ENCODE measurements at regions not wholly inside any gene's neighbourhood (a gene's known extent, or its start where the extent isn't known, plus 50 kb on each side); places are given as distances from the start of the nearest gene placed in this dataset.

- no peak for FAIRE-seq
Measured at GRCh38 chr1:90650401-90650800, 66.7 kb downstream of the BARHL2 start.

GRCh38 chr1:90640325-90640724 lies 76.8 kb downstream of the BARHL2 start:
- FAIRE-seq: no peak

DNA sequence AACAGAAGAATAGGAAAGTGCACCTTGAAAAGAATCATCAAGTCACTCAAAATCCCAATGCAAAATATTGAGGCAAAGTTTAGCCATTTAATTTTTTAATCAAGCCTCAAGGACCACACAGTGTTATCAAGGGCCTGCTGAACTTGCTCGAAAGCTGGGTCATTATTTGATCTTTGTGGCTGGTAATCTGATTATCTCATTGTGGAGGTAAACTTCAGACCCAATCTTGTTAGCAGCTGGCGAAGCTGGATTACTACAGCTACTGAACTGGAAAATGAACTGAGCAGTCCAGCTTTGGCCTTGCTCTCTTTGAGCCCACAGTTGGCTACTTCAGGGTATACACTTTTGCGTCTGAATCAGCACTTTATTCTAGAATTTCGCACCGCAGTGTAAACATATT lies 94.4 kb downstream of the BARHL2 start:
- FAIRE-seq: no peak

- FAIRE-seq: no peak
Measured at GRCh38 chr1:90621986-90622385, 95.1 kb downstream of the BARHL2 start.

DNA sequence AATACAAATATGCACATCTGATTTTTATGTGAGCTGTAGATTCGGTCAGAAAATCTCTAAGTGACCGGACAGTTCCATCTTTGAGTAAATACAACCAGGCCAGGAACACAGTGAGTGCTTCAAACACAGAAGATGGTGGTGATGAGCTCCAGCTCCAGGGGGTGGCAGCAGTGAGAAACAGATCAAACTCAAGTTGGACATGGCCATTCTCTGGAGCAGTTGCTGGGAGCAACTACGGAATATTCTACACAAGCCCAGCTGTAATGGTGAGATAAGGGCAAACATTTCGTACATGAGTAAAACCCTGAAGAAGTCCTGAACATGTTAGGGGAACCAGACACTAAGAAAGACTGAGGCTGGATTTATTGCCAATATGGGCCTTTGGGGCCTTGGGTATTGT lies 100.7 kb downstream of the BARHL2 start:
- peak; percentile 71 for FAIRE-seq

- no peak for FAIRE-seq
Measured at GRCh38 chr1:90614872-90615271, 102.2 kb downstream of the BARHL2 start.

- no peak for FAIRE-seq
Measured at GRCh38 chr1:90613371-90613770, 103.7 kb downstream of the BARHL2 start.

- no peak for FAIRE-seq
Measured at GRCh38 chr1:90612033-90612432, 105.1 kb downstream of the BARHL2 start.

GRCh38 chr1:90607736-90608135 lies 109.4 kb downstream of the BARHL2 start:
- no peak for FAIRE-seq

DNA sequence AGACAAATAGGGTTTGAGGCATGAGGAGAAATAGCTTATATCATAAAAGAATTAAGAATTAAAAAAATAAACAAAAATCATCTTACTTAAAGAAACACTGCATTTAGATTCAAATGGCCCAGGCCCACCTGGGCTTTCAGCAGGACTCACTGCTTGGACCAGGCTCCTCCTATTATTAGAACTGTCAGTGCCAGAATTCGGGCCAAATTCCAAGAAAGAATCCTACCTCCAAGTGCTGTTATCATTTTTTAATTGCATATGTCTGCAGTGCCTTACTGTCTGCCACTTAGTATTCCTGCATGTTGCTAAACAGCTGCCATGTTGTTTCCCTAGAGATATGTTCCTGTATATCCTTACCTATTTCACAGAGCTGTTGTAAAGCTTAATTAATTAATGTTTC lies 112.0 kb downstream of the BARHL2 start:
- no peak for FAIRE-seq

DNA sequence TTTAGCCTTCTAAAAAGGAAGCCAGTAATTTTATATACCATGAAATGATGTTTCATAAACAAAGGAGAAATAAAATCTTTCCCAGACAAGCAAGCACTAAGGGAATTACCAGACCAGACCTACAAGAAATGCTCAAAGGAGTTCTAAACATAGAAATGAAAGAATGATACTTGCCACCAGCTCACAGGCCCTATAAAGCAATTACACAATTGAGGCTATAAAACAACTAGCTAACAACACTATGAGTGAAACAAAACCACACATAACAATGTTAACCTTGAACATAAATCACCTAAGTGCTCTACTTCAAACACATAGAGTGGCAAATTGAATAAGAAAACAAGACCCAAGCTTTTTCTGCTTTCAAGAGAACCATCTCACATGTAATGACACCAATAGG lies 123.8 kb downstream of the BARHL2 start:
- no peak for FAIRE-seq

DNA sequence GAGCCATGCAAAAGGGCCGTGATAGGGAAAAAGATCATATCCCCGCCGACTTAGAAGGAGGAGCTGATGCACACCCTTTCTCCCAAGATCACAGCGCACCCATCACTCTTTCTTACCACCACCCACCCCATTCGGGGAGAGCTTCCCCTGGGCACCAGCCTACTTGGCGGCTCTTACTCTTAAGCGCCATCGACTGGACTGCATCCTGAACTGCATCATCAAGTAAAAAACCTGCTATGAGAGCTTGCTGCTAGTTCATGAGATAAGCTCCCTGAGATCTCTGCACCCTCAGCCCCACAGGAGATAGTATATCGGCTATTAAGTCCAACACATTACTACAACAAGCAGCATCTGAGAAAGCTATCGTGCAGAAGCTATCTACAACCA lies 125.1 kb downstream of the BARHL2 start:
- FAIRE-seq: no peak

DNA sequence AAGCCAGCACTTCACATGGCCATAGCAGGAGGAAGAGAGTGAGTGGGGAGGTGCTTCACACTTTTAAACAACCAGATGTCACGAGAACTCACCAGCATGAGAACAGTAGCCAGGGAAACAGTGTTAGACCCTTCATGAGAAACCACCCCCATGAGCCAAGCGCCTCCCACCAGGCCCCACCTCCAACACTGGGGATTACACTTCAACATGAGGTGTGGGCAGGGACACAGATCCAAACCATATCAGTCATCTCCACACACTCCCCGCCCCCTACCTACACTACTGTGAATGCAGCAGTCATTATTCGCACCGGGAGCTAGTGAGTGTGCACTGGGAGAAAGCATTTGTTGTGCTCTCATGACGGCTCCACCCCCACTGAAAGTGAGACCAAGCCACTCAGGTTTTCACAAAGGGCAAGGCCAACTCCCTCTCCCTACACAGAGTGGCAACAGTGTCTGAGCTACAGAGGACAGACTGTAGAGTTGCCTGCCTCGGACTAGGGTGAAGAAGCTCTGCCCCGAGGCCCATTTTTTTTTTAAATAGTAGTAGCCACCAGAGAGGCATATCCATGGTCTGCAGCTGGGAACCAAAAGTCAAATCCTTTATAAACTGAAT lies 125.6 kb downstream of the BARHL2 start:
- FAIRE-seq: no peak

GRCh38 chr1:90580176-90580575 lies 136.9 kb downstream of the BARHL2 start:
- no peak for FAIRE-seq

GRCh38 chr1:90579212-90579802 lies 137.8 kb downstream of the BARHL2 start:
- FAIRE-seq: peak; percentile 31

GRCh38 chr1:90574692-90575370 lies 142.3 kb downstream of the BARHL2 start:
- FAIRE-seq: no peak

GRCh38 chr1:90573736-90574135 lies 143.4 kb downstream of the BARHL2 start:
- FAIRE-seq: no peak

- FAIRE-seq: no peak
Measured at GRCh38 chr1:90572446-90572845, 144.7 kb downstream of the BARHL2 start.

- FAIRE-seq: no peak
Measured at GRCh38 chr1:90568436-90568835, 148.7 kb downstream of the BARHL2 start.

GRCh38 chr1:90564164-90564563 lies 152.9 kb downstream of the BARHL2 start:
- FAIRE-seq: no peak

GRCh38 chr1:90562892-90563291 lies 154.2 kb downstream of the BARHL2 start:
- no peak for FAIRE-seq

- no peak for FAIRE-seq
Measured at GRCh38 chr1:90561911-90562310, 155.2 kb downstream of the BARHL2 start.

GRCh38 chr1:90561103-90561783 lies 155.9 kb downstream of the BARHL2 start:
- FAIRE-seq: no peak

Data from TTC549 (cell line).